HCT116 (cell line): ENCODE measurements at regions not wholly inside any gene's neighbourhood (a gene's known extent, or its start where the extent isn't known, plus 50 kb on each side); places are given as distances from the start of the nearest gene placed in this dataset.

Experiments used
- CTCF ChIP-seq, 3 experiments: fragments of 200-600 bp in 1 of 3; sonication (generic) in 1 of 3; IDR thresholded peaks in 2 of 3; conservative IDR thresholded peaks in 1 of 3; 2 replicates each; pipeline ENCODE4 v1.5.1; 2012 to 2017; ENCODE audit warnings: low read depth in 2 of 3, low read length in 2 of 3, antibody characterized with exemption in 1 of 3, borderline replicate concordance in 1 of 3, control low read depth in 1 of 3, mild to moderate bottlenecking in 1 of 3, mixed read lengths in 1 of 3, mixed run types in 1 of 3, moderate library complexity in 1 of 3; ENCODE audit not compliant: insufficient read depth in 1 of 3
- POLR2AphosphoS5 ChIP-seq: IDR thresholded peaks from 2 replicates; pipeline ENCODE4 v1.6.1; 2011; ENCODE audit warnings: mild to moderate bottlenecking, low read depth, low read length, moderate library complexity

DNA sequence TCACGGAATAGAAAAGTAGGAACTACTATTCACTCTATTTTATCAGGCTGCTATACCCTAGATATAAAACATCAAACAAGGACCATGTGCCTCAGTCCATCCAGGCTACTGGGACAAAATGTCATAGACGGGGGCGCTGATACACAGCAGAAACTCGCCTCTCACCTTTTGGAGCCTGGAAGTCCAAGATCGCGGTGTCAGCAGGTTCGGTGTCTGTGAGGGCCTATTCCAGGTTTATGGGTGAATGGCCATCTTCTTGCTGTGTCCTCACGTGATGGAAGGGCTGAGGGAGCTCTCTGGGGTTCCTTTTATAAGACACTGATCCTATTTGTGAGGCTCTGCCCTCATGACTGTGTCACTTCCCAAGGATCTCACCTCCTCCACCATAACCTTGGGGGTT is 89.5 kb downstream of the DLL1 start:
- TF ChIP-seq CTCF (IDR thresholded peaks at IDR 0.05 in 2 of 3, conservative IDR thresholded peaks at IDR 0.05 in 1 of 3; ENCODE audit: borderline replicate concordance in 1 of 3, insufficient read depth in 1 of 3, low read depth in 2 of 3, low read length in 2 of 3) (no peak), POLR2AphosphoS5 (no peak)
